Thoracic aorta (tissue), 2 donors: ENCODE measurements at regions not wholly inside any gene's neighbourhood (a gene's known extent, or its start where the extent isn't known, plus 50 kb on each side); places are given as distances from the start of the nearest gene placed in this dataset.

ENCODE experiments used
- ATAC-seq: fragments of 150-250 bp; one replicate; pipeline ENCODE4 v1.8.0; 2017; ENCODE audit warnings: low read depth; ENCODE audit not compliant: insufficient number of reproducible peaks, low FRiP score
- DNase-seq: peaks from one replicate; pipeline ENCODE4 v3.0.0-alpha.2; 2020; ENCODE audit warnings: low spot score
- H3K27ac ChIP-seq, 2 donors: fragments of 200-600 bp; sonication (generic); 1 replicate in 1 of 2; 2 replicates in 1 of 2; pipeline ENCODE4 v1.5.1; 2016; ENCODE audit warnings: mild to moderate bottlenecking in 2 of 2, moderate library complexity in 2 of 2
- H3K27me3 ChIP-seq: fragments of 200-600 bp; sonication (generic); replicated peaks from 2 replicates; pipeline ENCODE4 v1.6.0; 2016; ENCODE audit warnings: mild to moderate bottlenecking; ENCODE audit not compliant: insufficient read depth
- H3K36me3 ChIP-seq: fragments of 200-600 bp; sonication (generic); one replicate; pipeline ENCODE4 v1.5.1; 2016
- H3K4me1 ChIP-seq, 2 donors: fragments of 200-600 bp; sonication (generic); 1 replicate in 1 of 2; 2 replicates in 1 of 2; pipeline versions ENCODE4 v1.5.1 to v1.6.0; 2016; ENCODE audit warnings: low read depth in 2 of 2, mild to moderate bottlenecking in 1 of 2; ENCODE audit not compliant: control insufficient read depth in 1 of 2
- H3K4me3 ChIP-seq: fragments of 200-600 bp; sonication (generic); 2 replicates; pipeline ENCODE4 v1.5.1; 2016; ENCODE audit warnings: mild to moderate bottlenecking
- H3K9me3 ChIP-seq: fragments of 200-600 bp; sonication (generic); 2 replicates; pipeline ENCODE4 v1.5.1; 2016
- TF ChIP-seq, protein P1 (sequence below): fragments of 200-600 bp; sonication (generic); IDR thresholded peaks from one replicate; pipeline ENCODE4 v1.5.1; 2019; ENCODE audit warnings: antibody characterized with exemption

DNA sequence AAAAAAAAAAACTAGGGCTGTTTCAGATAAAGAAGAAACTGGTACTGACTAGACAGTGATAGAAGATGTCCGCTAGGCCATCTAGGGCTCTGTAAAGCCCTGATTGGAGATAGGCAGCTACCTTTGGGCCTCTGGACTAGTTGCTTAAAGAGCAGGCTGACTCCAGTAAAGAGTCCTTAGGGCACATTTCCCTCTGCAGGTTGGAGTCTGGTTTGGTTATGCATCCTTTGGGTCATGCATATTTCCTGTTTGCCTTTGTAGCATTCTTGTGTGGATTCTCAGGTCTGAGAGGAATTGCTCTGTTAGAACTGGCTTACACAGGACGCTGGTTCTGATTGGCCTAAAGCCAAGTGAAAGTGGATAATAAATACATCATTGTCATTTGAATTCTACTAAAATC, 165.5 kb upstream of the LRRN1 start:
- TF ChIP-seq, protein P1, sequence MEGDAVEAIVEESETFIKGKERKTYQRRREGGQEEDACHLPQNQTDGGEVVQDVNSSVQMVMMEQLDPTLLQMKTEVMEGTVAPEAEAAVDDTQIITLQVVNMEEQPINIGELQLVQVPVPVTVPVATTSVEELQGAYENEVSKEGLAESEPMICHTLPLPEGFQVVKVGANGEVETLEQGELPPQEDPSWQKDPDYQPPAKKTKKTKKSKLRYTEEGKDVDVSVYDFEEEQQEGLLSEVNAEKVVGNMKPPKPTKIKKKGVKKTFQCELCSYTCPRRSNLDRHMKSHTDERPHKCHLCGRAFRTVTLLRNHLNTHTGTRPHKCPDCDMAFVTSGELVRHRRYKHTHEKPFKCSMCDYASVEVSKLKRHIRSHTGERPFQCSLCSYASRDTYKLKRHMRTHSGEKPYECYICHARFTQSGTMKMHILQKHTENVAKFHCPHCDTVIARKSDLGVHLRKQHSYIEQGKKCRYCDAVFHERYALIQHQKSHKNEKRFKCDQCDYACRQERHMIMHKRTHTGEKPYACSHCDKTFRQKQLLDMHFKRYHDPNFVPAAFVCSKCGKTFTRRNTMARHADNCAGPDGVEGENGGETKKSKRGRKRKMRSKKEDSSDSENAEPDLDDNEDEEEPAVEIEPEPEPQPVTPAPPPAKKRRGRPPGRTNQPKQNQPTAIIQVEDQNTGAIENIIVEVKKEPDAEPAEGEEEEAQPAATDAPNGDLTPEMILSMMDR: no peak
- Histone ChIP-seq H3K27me3 (no peaks in the 10 kb centered on the region), H3K4me3 (no peak overlapping the region), H3K9me3 (no peaks in the 10 kb centered on the region), H3K27ac (no peak overlapping the region), H3K36me3 (no peaks in the 10 kb centered on the region), H3K4me1 (no peaks in the 10 kb centered on the region)
- DNase-seq (no peak), ATAC-seq (no peak)

GRCh38 chr3:3632449-3632848, 166.8 kb upstream of the LRRN1 start:
- ATAC-seq: no peak
- H3K27me3 ChIP-seq: no peaks in the 10 kb centered on the region

GRCh38 chr3:3631114-3631513, 168.1 kb upstream of the LRRN1 start:
- no peaks in the 10 kb centered on the region for H3K27me3 ChIP-seq
- H3K36me3 ChIP-seq: no peaks in the 10 kb centered on the region
- no peaks in the 10 kb centered on the region for H3K9me3 ChIP-seq
- no peak overlapping the region for H3K4me3 ChIP-seq
- TF ChIP-seq, protein P1: no peak
- DNase-seq (no peak), ATAC-seq (no peak)
- H3K4me1 ChIP-seq: no peaks in the 10 kb centered on the region
- H3K27ac ChIP-seq: no peak overlapping the region

More at GRCh38 chr3:3632449-3632848, 166.8 kb upstream of the LRRN1 start:
- Histone ChIP-seq H3K27ac (no peak overlapping the region), H3K4me1 (no peaks in the 10 kb centered on the region), H3K4me3 (no peak overlapping the region), H3K36me3 (no peaks in the 10 kb centered on the region), H3K9me3 (no peaks in the 10 kb centered on the region)
- no peak for DNase-seq
- TF ChIP-seq, protein P1: no peak

DNA sequence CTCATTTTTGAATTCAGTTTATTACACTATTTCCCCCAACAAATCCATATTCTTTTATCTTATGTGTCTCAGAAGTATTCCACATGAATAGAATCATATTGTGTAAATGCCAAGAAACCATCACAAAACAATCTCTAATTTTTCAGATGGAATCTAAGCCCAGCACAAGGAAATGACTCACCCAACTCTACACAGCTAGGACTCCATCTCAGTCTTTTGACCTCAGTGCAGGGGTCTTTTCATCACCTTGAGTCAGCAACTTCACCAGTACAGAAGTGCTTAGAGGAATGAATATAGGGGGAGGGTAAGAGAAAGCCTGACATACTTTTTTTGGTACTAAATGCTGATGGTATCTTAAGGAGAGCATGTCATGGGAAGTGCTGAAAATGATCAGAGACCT, 169.3 kb upstream of the LRRN1 start:
- Histone ChIP-seq H3K9me3 (no peaks in the 10 kb centered on the region), H3K4me3 (no peak overlapping the region), H3K27me3 (no peaks in the 10 kb centered on the region), H3K4me1 (no peaks in the 10 kb centered on the region), H3K27ac (no peak overlapping the region), H3K36me3 (no peaks in the 10 kb centered on the region)
- DNase-seq: no peak
- TF ChIP-seq, protein P1: no peak
- no peak for ATAC-seq

DNA sequence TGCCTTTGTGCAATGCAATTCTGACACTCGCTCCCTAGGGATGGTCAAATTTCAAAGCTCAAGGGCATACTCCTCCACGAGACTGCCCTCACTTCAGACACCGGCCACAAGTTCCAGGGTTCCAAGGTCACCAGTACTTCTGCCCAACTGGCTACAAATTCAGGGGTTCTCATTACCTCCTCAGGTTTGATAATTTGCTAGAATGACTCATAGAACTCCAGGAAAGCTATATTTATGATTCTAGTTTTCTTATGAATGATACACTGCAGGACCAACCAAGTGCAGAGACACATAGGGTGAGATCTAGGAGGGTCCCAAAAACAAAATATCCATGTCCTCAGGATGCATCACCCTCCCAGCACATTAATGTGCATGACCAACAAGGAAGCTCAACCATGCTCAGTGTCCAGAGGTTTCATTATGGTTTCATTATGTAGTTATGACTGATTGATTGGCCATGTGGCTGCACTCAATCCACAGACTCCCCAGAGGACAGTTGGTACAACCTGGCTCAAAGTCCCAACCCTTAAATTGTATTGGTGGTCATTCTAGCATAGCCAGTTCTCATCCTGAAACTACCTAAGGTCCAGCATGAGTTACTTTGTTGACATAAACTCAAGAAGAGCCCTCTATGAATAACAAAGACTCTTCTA, 170.4 kb upstream of the LRRN1 start:
- no peak for ATAC-seq
- H3K4me1 ChIP-seq: no peaks in the 10 kb centered on the region
- TF ChIP-seq, protein P1: no peak
- H3K27ac ChIP-seq: no peak overlapping the region
- no peaks in the 10 kb centered on the region for H3K36me3 ChIP-seq
- H3K27me3 ChIP-seq: no peaks in the 10 kb centered on the region
- no peak overlapping the region for H3K4me3 ChIP-seq
- H3K9me3 ChIP-seq: no peaks in the 10 kb centered on the region
- no peak for DNase-seq
